ENCODE measurements at regions not wholly inside any gene's neighbourhood (a gene's known extent, or its start where the extent isn't known, plus 50 kb on each side); places are given as distances from the start of the nearest gene placed in this dataset.

GRCh38 chr20:10135438-10135837 lies 83.2 kb upstream of the SNAP25 start:
- Histone ChIP-seq H3K36me3 (replicated peaks in 1 of 2; ENCODE audit: insufficient read depth in 1 of 2, low read depth in 2 of 2) (no peaks in the 10 kb centered on the region), H3K4me3 (no peak overlapping the region), H3K27me3 (no peaks in the 10 kb centered on the region), H3K27ac (no peak overlapping the region), H3K4me1 (peaks cover 10% of the 10 kb centered on the region), H3K9me3 (no peaks in the 10 kb centered on the region)
- 65 to 69% methylated on average over 9 of the region's 9 CpGs for WGBS, 2 donors
- ATAC-seq (no peak), DNase-seq (no peak)
- intact Hi-C loops (cut with DNase I): no loop called here
- TF ChIP-seq CTCF (IDR thresholded peaks at IDR 0.05) (no peak), POLR2A (IDR thresholded peaks at IDR 0.05) (no peak)

GRCh38 chr20:10137032-10137431 lies 81.6 kb upstream of the SNAP25 start:
- TF ChIP-seq POLR2A (IDR thresholded peaks at IDR 0.05): no peak
- TF ChIP-seq CTCF (IDR thresholded peaks at IDR 0.05): no peak
- no peak overlapping the region for H3K4me3 ChIP-seq
- H3K4me1 ChIP-seq: peaks cover under 1% of the 10 kb centered on the region
- ATAC-seq: no peak
- H3K9me3 ChIP-seq: no peaks in the 10 kb centered on the region
- H3K36me3 ChIP-seq (replicated peaks in 1 of 2; ENCODE audit: insufficient read depth in 1 of 2, low read depth in 2 of 2): no peaks in the 10 kb centered on the region
- DNase-seq: no peak
- H3K27ac ChIP-seq: no peak overlapping the region
- H3K27me3 ChIP-seq: no peaks in the 10 kb centered on the region
- 64 to 84% methylated on average over 4 of the region's 4 CpGs for WGBS, 2 donors
- intact Hi-C loops (cut with DNase I): no loop called here

- DNase-seq (no peak), ATAC-seq (no peak)
- Histone ChIP-seq H3K4me3 (no peak overlapping the region), H3K27me3 (no peaks in the 10 kb centered on the region), H3K4me1 (no peaks in the 10 kb centered on the region), H3K9me3 (no peaks in the 10 kb centered on the region), H3K36me3 (replicated peaks in 1 of 2; ENCODE audit: insufficient read depth in 1 of 2, low read depth in 2 of 2) (no peaks in the 10 kb centered on the region), H3K27ac (no peak overlapping the region)
- no peak for TF ChIP-seq CTCF (IDR thresholded peaks at IDR 0.05)
- no peak for TF ChIP-seq POLR2A (IDR thresholded peaks at IDR 0.05)
- 82 to 91% methylated on average over 3 of the region's 3 CpGs for WGBS, 2 donors
- intact Hi-C loops (cut with DNase I): no loop called here
Measured at GRCh38 chr20:10137533-10137932, 81.1 kb upstream of the SNAP25 start.

- TF ChIP-seq POLR2A (IDR thresholded peaks at IDR 0.05) (no peak), CTCF (IDR thresholded peaks at IDR 0.05) (no peak)
- H3K4me1 ChIP-seq: no peaks in the 10 kb centered on the region
- no peaks in the 10 kb centered on the region for H3K27me3 ChIP-seq
- DNase-seq (no peak), ATAC-seq (no peak)
- 14 to 35% methylated on average over 1 of the region's 1 CpG for WGBS, 2 donors
- no peaks in the 10 kb centered on the region for H3K36me3 ChIP-seq (replicated peaks in 1 of 2; ENCODE audit: insufficient read depth in 1 of 2, low read depth in 2 of 2)
- no peak overlapping the region for H3K27ac ChIP-seq
- intact Hi-C loops (cut with DNase I): no loop called here
- no peak overlapping the region for H3K4me3 ChIP-seq
- H3K9me3 ChIP-seq: no peaks in the 10 kb centered on the region
Measured at GRCh38 chr20:10157549-10157948, 61.1 kb upstream of the SNAP25 start.

- no peaks in the 10 kb centered on the region for H3K9me3 ChIP-seq
- no peak for ATAC-seq
- H3K4me1 ChIP-seq: no peaks in the 10 kb centered on the region
- H3K36me3 ChIP-seq (replicated peaks in 1 of 2; ENCODE audit: insufficient read depth in 1 of 2, low read depth in 2 of 2): no peaks in the 10 kb centered on the region
- no peaks in the 10 kb centered on the region for H3K27me3 ChIP-seq
- intact Hi-C loops (cut with DNase I): no loop called here
- DNase-seq: no peak
- TF ChIP-seq POLR2A (IDR thresholded peaks at IDR 0.05) (no peak), CTCF (IDR thresholded peaks at IDR 0.05) (no peak)
- no peak overlapping the region for H3K4me3 ChIP-seq
- no peak overlapping the region for H3K27ac ChIP-seq
- 53 to 67% methylated on average over 2 of the region's 2 CpGs for WGBS, 2 donors
Measured at GRCh38 chr20:10167040-10167439, 51.6 kb upstream of the SNAP25 start.
